GM23338 (cell line): ENCODE measurements at regions not wholly inside any gene's neighbourhood (a gene's known extent, or its start where the extent isn't known, plus 50 kb on each side); places are given as distances from the start of the nearest gene placed in this dataset.

Experiments used
- CREB1 ChIP-seq: fragments of 250-450 bp; sonication (Bioruptor Pico); IDR thresholded peaks from 2 replicates; pipeline ENCODE4 v1.5.0; 2020; ENCODE audit warnings: low read depth, mild to moderate bottlenecking, moderate library complexity
- EZH2 ChIP-seq: fragments of 200-600 bp; sonication (generic); IDR thresholded peaks from one replicate; pipeline ENCODE4 v1.8.0; 2017; ENCODE audit warnings: antibody characterized with exemption, mild to moderate bottlenecking, low read depth; ENCODE audit not compliant: unreplicated experiment
- POLR2AphosphoS5 ChIP-seq: IDR thresholded peaks from 2 replicates; pipeline ENCODE4 v1.6.1; 2016; ENCODE audit warnings: antibody characterized with exemption, low read depth
- STAT1 ChIP-seq: IDR thresholded peaks from one replicate; pipeline ENCODE4 v1.6.1; 2016; ENCODE audit warnings: antibody characterized with exemption; ENCODE audit not compliant: unreplicated experiment
- TF ChIP-seq, protein P1 (sequence below), 2 experiments: fragments of 200-600 bp in 1 of 2; sonication (generic) in 1 of 2; conservative IDR thresholded peaks; 2 replicates each; pipeline versions ENCODE4 v1.5.1 to v1.6.1; 2016 to 2017; ENCODE audit warnings: antibody characterized with exemption in 2 of 2, low read depth in 2 of 2, mild to moderate bottlenecking in 2 of 2, moderate library complexity in 1 of 2
- TF ChIP-seq, protein P2 (sequence below): IDR thresholded peaks from one replicate; pipeline ENCODE4 v1.6.1; 2018; ENCODE audit warnings: antibody characterized with exemption; ENCODE audit not compliant: unreplicated experiment

DNA sequence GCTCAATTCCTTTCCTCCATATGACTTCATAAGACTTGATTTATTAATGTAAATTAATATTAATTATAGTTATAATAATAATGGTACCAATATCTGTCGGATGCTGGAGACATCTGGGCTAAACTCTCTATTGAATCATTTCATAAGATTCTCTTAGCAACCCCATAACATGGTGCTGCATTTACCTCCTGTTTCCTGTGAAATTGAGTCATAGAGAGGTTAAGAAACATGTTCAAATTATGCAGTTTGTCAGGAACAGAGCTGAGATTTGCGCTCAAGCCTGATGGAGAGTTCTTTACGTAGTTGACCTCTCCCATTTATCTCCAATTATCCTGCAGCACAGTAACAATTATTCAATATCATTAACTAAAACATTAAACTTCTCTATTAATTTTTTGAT lies 621.8 kb upstream of the FZD8 start:
- TF ChIP-seq, protein P1, sequence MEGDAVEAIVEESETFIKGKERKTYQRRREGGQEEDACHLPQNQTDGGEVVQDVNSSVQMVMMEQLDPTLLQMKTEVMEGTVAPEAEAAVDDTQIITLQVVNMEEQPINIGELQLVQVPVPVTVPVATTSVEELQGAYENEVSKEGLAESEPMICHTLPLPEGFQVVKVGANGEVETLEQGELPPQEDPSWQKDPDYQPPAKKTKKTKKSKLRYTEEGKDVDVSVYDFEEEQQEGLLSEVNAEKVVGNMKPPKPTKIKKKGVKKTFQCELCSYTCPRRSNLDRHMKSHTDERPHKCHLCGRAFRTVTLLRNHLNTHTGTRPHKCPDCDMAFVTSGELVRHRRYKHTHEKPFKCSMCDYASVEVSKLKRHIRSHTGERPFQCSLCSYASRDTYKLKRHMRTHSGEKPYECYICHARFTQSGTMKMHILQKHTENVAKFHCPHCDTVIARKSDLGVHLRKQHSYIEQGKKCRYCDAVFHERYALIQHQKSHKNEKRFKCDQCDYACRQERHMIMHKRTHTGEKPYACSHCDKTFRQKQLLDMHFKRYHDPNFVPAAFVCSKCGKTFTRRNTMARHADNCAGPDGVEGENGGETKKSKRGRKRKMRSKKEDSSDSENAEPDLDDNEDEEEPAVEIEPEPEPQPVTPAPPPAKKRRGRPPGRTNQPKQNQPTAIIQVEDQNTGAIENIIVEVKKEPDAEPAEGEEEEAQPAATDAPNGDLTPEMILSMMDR (conservative IDR thresholded peaks at IDR 0.05; ENCODE audit: low read depth in 2 of 2), result no peak
- TF ChIP-seq EZH2, result no peak
- TF ChIP-seq POLR2AphosphoS5, result no peak
- TF ChIP-seq CREB1 (CRISPR knock-in tag), result no peak
- TF ChIP-seq STAT1, result no peak
- TF ChIP-seq, protein P2, sequence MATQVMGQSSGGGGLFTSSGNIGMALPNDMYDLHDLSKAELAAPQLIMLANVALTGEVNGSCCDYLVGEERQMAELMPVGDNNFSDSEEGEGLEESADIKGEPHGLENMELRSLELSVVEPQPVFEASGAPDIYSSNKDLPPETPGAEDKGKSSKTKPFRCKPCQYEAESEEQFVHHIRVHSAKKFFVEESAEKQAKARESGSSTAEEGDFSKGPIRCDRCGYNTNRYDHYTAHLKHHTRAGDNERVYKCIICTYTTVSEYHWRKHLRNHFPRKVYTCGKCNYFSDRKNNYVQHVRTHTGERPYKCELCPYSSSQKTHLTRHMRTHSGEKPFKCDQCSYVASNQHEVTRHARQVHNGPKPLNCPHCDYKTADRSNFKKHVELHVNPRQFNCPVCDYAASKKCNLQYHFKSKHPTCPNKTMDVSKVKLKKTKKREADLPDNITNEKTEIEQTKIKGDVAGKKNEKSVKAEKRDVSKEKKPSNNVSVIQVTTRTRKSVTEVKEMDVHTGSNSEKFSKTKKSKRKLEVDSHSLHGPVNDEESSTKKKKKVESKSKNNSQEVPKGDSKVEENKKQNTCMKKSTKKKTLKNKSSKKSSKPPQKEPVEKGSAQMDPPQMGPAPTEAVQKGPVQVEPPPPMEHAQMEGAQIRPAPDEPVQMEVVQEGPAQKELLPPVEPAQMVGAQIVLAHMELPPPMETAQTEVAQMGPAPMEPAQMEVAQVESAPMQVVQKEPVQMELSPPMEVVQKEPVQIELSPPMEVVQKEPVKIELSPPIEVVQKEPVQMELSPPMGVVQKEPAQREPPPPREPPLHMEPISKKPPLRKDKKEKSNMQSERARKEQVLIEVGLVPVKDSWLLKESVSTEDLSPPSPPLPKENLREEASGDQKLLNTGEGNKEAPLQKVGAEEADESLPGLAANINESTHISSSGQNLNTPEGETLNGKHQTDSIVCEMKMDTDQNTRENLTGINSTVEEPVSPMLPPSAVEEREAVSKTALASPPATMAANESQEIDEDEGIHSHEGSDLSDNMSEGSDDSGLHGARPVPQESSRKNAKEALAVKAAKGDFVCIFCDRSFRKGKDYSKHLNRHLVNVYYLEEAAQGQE, result no peak
